HG03139 (cell line): ENCODE measurements at regions not wholly inside any gene's neighbourhood (a gene's known extent, or its start where the extent isn't known, plus 50 kb on each side); places are given as distances from the start of the nearest gene placed in this dataset.
"Not testable (repeated sequence)": the region's sequence is repeated elsewhere in the genome, so short reads cannot be mapped to it uniquely, and the experiment has no call there.

ENCODE experiments used
- ATAC-seq: cut with Tn5 transposase; IDR thresholded peaks from one replicate; pipeline ENCODE4 v1.9.1; 2021; ENCODE audit not compliant: unreplicated experiment

- no peak for ATAC-seq
These were observed 81.4 kb upstream of the CPEB2 start for GRCh38 chr4:14920759-14921320.

DNA sequence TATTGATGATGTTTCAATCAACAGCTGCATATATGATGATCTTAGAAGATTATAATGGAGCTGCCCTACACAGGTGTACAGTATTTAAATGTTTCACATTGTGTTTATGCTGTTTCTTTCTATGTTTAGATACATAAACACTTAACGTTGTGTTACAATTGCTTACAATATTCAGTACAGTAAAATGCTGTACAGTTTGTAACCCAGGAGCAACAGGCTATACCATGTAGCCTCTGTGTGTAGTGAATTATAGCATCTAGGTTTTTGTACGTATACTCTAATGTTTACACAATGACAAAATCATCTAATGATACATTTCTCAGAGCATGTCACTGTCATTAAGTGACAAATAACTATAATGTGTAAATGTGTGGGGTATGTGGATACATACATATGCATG, 80.5 kb upstream of the CPEB2 start:
- not testable (repeated sequence) for ATAC-seq

GRCh38 chr4:14924076-14924811, 78.0 kb upstream of the CPEB2 start:
- no peak for ATAC-seq

GRCh38 chr4:14924812-14925344, 77.4 kb upstream of the CPEB2 start:
- ATAC-seq, result no peak

DNA sequence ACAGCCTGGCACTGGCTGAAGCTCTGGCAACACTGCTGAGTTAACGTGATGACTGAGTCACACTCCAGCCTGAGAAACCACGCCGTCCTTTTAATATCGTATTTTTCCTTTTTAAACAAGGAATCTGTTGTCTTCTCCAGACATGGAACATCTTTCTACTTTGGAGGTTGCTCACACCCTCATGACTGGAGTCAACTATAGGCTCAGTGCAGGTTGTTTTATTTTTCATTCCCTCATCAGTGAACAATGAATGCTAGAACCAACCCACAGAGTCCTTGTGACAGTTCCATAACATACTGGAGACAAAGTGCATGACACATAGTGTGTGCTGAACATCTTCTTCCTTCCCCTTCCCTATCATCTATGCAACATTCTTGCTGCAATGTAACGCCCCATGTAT, 76.8 kb upstream of the CPEB2 start:
- ATAC-seq, result no peak

- no peak for ATAC-seq
These were observed 75.9 kb upstream of the CPEB2 start for GRCh38 chr4:14926368-14926767.

GRCh38 chr4:14928035-14928434, 74.2 kb upstream of the CPEB2 start:
- ATAC-seq, result no peak

- no peak for ATAC-seq
These were observed 72.6 kb upstream of the CPEB2 start for GRCh38 chr4:14929669-14930068.

GRCh38 chr4:14934704-14935390, 67.4 kb upstream of the CPEB2 start:
- no peak for ATAC-seq

- no peak for ATAC-seq
These were observed 58.5 kb upstream of the CPEB2 start for GRCh38 chr4:14943749-14944148.

GRCh38 chr4:14952352-14952751, 49.9 kb upstream of the CPEB2 start:
- no peak for ATAC-seq
